K562 (cell line): ENCODE measurements at regions not wholly inside any gene's neighbourhood (a gene's known extent, or its start where the extent isn't known, plus 50 kb on each side); places are given as distances from the start of the nearest gene placed in this dataset.

ENCODE experiments used
- C11orf30 ChIP-seq: fragments of 450-650 bp; IDR thresholded peaks from 2 replicates; pipeline ENCODE4 v1.6.1; 2016; ENCODE audit warnings: low read depth, mild to moderate bottlenecking
- MAFG ChIP-seq: fragments of 450-650 bp; conservative IDR thresholded peaks from 2 replicates; pipeline ENCODE4 v1.6.1; 2016; ENCODE audit warnings: missing genetic modification characterization, missing compliant biosample characterization
- NFE2 ChIP-seq: IDR thresholded peaks from 2 replicates; pipeline ENCODE4 v1.6.1; 2014; ENCODE audit warnings: antibody characterized with exemption, low read depth
- NFE2L1 ChIP-seq: fragments of 450-650 bp; IDR thresholded peaks from 2 replicates; pipeline ENCODE4 v1.6.1; 2016; ENCODE audit warnings: missing genetic modification characterization, low read depth, mild to moderate bottlenecking, missing compliant biosample characterization, moderate library complexity, borderline replicate concordance
- NRF1 ChIP-seq, 2 experiments: fragments of 450-650 bp; IDR thresholded peaks in 1 of 2; conservative IDR thresholded peaks in 1 of 2; 2 replicates each; pipeline ENCODE4 v1.6.1; 2014; ENCODE audit warnings: mild to moderate bottlenecking in 2 of 2
- PBX2 ChIP-seq, 2 experiments: IDR thresholded peaks in 1 of 2; conservative IDR thresholded peaks in 1 of 2; 2 replicates each; pipeline ENCODE4 v1.6.1; 2016; ENCODE audit warnings: low read depth in 2 of 2, mild to moderate bottlenecking in 1 of 2, missing compliant biosample characterization in 1 of 2, missing genetic modification characterization in 1 of 2, moderate library complexity in 1 of 2
- PHF8 ChIP-seq: fragments of 200-600 bp; sonication (generic); IDR thresholded peaks from 2 replicates; pipeline ENCODE4 v1.6.1; 2012; ENCODE audit warnings: mixed run types, mild to moderate bottlenecking, inconsistent platforms, low read length, moderate library complexity, borderline replicate concordance
- POLR2A ChIP-seq: fragments of 450-650 bp; conservative IDR thresholded peaks from 2 replicates; pipeline ENCODE4 v1.6.1; 2016
- RNF2 ChIP-seq: sonication (generic); IDR thresholded peaks from 2 replicates; pipeline ENCODE4 v1.6.1; 2016
- RREB1 ChIP-seq: fragments of 250-450 bp; sonication (Bioruptor Pico); IDR thresholded peaks from 2 replicates; pipeline ENCODE4 v1.4.0; 2020
- SP1 ChIP-seq: sonication (generic); formaldehyde crosslinking; IDR thresholded peaks from 2 replicates; pipeline ENCODE4 v1.8.1; 2022; ENCODE audit warnings: mild to moderate bottlenecking, missing genetic modification reagents
- SPI1 ChIP-seq: IDR thresholded peaks from 2 replicates; pipeline ENCODE4 v1.6.1; 2011; ENCODE audit warnings: low read depth, low read length, control low read depth, borderline replicate concordance
- TAF1 ChIP-seq: IDR thresholded peaks from 2 replicates; pipeline ENCODE4 v1.6.1; 2011; ENCODE audit warnings: mild to moderate bottlenecking, low read length, moderate library complexity; ENCODE audit not compliant: insufficient read depth, control insufficient read depth, severe bottlenecking; ENCODE audit errors: extremely low read depth
- U2AF1 ChIP-seq: fragments of 200-400 bp; formaldehyde crosslinking; optimal IDR thresholded peaks from 2 replicates; pipeline ENCODE3; 2017; ENCODE audit warnings: mild to moderate bottlenecking, low read depth, low read length, moderate library complexity
- ZNF589 ChIP-seq: fragments of 200-800 bp; sonication (Bioruptor generic); IDR thresholded peaks from 2 replicates; pipeline ENCODE4 v1.6.1; 2016; ENCODE audit warnings: low read depth, missing genetic modification characterization, missing compliant biosample characterization
- ZNF592 ChIP-seq: fragments of 450-650 bp; IDR thresholded peaks from 2 replicates; pipeline ENCODE4 v1.6.1; 2017; ENCODE audit warnings: antibody characterized with exemption, mild to moderate bottlenecking

- TF ChIP-seq RREB1 (no peak), ZNF592 (peak; percentile 62; the same call in 1 of the 2 replicates), U2AF1 (no peak), NFE2L1 (tag) (peak; percentile 77), MAFG (peak; percentile 89), NRF1 (conservative IDR thresholded peaks at IDR 0.05 in 1 of 2, IDR thresholded peaks at IDR 0.05 in 1 of 2) (no peak), NFE2 (peak; percentile 93), TAF1 (peak; percentile 2), RNF2 (0 out of 2 replicates have a peak, but pooled peaks have one; percentile 27), SPI1 (peak; percentile 91), POLR2A (no peak), C11orf30 (peak; percentile 76), PBX2 (CRISPR knock-in tag; IDR thresholded peaks at IDR 0.05; ENCODE audit: low read depth) (no peak), PBX2 (tag; conservative IDR thresholded peaks at IDR 0.05; ENCODE audit: low read depth) (0 out of 2 replicates have a peak, but pooled peaks have one; percentile 16), PHF8 (peak; percentile 2; the same call in 1 of the 2 replicates), ZNF589 (CRISPR knock-in tag) (0 out of 2 replicates have a peak, but pooled peaks have one; percentile 31), SP1 (CRISPR knock-in tag) (no peak)
These were observed 114.9 kb downstream of the VSIG4 start (continued) for GRCh38 chrX:65925005-65925404.
